GM03348 (cell line): ENCODE measurements at regions not wholly inside any gene's neighbourhood (a gene's known extent, or its start where the extent isn't known, plus 50 kb on each side); places are given as distances from the start of the nearest gene placed in this dataset.
"Not testable (repeated sequence)": the region's sequence is repeated elsewhere in the genome, so short reads cannot be mapped to it uniquely, and the experiment has no call there.

Experiments
- DNase-seq: peaks from one replicate; pipeline ENCODE4 v3.0.0; 2012; ENCODE audit warnings: low spot score

DNA sequence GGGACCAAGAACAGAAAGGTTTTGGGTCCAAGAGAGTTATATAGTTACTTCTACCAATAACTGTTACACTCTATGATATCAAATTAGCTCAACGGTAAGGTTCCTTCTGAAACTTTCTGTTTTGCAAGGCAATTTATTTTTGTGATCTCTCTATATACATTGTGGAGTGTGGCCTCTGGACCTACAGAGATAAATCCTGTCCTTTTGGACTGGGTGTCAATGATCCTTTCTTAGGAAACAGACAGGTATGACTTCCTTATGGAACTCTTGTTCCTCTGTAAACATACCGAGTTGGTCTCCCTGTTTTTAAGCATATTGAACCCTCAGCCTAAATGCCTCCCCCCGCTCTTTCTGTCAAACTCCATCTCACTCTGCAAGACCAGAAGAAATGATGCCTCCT, 1117.8 kb downstream of the BCL11A start:
- DNase-seq: no peak

DNA sequence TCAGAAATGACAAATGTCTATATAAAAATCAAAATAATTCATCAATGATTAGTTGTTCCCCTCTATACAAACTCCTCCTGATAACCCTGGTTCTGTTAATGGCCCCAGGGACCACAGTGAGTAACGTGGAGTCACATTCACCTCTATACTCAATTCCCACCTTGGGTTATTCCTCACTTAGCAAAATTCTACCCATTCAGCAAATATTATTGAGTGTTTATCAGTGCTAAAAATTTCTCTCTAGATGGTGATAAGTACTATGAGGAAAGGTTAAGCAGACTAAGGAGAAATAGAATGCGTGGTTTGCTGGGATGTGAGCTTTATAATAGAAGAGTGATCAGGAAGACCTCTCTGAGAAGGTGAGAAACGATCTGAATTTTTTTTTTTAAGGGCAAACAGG, 1124.5 kb downstream of the BCL11A start:
- DNase-seq: no peak

DNA sequence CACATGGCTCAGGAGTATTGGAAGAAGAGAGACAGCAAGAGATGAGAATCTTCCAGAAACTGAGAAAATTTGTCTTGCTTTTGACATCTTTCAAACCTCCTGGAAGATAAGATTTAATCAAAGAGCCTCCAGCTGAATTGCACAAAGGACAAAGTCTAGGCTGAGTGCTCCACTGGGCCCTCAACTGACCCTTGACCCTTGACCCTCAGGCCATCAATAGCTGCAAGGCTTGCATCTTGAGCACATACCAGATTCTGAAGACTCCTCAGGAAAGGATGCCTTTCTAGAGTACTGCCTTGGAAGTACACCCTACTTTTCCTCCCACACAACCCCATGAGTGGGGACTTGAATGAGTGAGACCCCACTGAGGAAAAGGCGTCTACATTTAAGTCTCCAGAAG, 1125.5 kb downstream of the BCL11A start:
- no peak for DNase-seq

DNA sequence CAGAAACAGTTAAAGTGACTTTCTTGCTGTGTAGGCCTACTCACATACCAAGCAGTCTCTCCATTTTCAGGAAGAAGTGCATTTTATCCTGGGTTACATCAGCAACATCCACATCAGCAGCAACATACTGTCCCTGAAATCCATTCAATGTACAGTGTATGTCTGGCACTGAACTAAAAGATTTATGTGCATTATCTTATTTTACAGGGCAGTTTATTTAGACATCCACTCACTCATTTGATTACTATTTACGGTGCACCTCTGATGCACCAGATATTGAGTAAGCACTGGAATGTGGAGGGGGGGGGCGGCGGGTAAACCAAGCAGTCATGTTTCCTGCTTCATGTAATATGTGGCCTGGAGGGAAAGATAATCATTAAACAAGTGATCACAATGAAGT, 1128.2 kb downstream of the BCL11A start:
- DNase-seq: no peak

DNA sequence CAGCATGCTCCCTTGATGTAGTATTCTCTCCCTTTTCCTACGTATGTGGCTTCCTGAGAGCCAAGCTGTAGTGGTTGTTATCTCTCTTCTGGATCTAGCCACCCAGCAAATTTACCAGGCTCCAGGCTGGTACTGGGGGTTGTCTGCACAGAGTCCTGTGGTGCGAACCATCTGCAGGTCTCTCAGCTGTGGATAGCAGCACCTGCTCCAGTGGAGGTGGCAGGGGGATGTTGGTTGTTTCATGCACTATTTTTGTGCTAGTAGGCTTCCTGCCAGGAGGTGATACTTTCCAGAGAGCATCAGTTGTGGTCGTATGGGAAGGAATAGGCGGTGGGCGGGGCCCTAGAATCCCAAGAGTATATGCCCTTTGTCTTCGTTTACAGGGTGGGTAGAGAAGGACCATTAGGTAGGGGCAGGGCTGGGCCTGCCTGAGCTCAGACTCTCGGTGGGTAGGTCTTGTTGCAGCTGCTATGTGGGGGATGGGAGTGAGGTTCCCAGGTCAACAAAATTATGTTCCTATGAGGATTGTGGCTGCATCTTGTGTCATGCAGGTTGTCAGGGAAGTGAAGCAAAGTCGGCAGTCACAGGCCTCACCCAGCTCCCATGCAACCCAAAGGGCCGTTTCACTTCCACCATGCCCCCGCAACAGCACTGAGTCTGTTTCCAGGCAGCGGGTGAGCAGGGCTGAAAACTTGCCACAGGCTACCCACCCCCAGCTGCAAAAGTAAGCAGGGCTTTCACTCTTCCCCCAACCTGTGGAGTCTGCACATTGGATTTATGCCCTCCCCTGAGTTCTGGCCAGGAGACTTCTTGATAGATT, 1139.5 kb downstream of the BCL11A start:
- no peak for DNase-seq

DNA sequence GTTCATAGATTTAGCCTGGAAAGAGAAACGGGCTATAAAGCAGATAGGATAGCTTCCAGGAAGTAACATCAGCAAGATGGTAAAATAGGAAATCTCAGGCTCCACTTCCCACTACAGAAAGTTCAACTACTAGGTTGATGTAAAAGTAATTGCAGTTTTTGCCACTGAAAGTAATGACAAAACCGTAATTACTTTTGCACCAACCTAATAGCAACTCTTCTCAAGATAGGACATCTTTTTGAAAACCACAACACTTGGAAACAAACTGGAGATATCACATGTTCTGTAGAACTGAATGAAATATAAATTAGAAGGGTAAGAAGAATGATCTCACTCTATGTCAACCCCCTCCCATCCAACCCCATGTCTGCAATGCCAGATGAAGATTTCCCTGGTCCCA, 1154.3 kb downstream of the BCL11A start:
- DNase-seq: no peak

DNA sequence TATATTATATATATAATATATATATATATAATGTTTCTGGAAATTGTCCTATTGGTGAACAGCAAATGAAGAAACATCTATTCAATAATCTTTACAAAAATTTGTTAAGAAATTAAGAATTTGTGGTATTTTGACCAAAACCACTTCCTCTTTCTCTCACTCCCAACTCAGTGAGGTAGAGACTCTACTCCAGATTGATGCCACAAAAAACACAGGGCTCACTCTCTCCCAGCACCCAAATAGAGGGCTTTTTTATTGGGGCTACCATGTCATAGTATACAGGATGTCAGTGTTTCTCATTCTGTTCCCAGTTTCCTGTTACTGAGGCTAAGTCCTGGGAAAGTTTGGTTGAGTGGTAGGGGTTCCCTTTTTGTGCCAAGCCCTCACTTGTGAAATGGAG, 1155.4 kb downstream of the BCL11A start:
- DNase-seq: no peak

DNA sequence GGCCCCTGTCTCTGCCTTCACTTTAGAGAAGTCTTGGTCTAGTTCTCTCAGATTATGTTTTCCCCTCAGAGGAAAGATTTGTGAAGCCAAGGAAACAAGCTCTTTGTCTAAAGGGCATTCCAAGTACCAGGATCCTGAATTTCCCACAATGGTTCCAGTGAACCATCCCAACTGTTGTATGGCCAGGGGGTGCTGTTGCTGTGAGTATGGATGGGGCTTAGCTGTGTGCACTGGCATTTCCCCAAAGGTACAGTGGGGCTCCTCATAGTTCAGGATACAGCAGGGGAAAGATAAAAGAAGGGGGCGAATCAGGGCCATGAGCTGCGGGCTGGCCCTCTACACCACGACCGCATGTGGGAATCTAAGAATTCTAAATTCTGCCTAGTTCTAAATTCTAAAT, 1154.0 kb upstream of the FANCL start:
- DNase-seq: no peak

DNA sequence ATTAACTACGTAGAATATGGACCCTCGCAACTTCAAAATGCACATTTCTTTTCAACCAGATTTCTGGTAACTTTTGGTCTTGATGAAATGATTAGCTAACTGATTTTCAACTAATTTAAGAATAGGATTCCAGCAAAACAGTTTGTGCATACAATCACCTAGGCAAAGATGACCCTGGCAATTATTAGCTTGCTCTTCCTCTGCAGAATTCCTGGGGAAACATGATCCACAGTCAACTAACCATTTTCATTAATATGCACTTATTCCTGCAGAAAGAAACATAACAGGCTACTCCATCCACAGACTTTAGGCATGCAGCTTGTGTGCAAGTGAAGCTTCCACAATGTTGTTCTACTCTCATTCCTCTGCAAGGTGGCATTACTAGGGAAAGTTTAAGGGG, 1150.8 kb upstream of the FANCL start:
- no peak for DNase-seq

DNA sequence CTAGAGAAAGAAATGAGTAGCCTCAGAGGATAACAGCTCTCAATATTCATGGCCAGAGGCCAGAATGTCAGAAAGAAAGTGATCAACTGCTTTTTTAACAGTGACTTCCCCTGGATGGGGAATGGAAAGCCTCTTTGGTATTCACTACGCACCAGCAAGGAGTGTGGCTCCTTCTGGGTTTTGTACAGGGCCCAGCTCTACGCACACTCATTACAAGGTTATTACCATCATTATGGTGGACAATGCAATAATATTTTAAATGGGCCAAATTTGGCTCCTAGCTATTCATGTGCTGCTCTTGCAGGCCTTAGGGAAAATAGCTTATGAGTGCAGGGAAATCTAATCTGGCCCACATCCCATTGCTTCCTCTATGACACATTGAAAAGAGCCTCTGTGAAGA, 1149.5 kb upstream of the FANCL start:
- DNase-seq: no peak

DNA sequence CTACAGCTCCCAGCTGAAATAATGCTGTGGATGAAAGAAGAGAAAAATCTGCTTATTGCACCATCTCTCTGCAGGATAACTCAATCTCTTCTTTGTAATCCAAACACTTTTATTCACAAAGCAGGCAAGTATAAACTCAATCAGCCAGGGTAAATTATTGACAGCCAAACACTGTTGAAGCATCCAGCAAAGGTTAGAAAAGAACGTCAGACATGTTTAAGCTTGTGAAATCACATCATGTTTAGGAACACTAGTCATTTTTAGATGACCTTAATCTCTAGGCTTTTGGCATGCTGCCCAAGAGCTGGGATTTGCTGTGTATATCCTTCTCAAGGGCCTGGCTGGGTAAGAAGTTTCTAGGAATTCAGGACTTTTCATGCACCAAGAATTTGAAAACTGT, 1148.1 kb upstream of the FANCL start:
- no peak for DNase-seq

DNA sequence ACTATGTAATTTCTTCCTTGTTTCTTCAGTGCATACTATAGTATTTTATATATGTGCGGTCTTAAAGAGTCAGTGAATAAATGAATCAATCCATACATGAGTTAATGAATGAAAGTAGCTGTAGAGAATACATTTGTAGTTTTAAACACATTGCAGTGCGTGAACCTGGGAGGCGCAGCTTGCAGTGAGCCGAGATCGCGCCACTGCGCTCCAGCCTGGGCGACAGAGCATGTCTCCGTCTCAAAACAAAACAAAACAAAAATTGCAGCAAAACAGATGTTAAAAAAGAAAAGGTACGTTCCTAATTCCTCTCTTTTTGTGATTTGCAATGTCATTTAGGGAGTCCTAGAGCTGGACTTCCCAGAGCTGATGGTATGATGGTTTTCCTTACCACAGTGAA, 1144.8 kb upstream of the FANCL start:
- no peak for DNase-seq

DNA sequence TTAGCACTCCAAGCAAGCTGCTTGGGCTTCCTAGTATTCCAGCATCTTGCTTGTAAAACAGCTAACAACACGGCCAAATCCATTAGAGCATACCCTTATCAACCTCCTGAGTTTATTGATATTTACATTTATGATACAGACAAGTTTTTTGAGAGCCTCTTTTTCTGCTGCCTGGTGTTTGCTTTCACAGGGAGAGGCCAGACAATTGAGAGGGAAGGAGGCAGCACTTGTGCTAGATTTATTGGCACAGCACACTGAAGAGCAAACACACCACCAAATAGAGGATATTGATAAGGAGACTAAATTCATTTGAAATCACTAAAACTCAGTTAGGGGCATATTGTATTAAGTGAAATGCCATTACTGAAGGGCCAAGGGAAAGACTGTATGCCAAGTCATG, 1142.3 kb upstream of the FANCL start:
- DNase-seq: no peak

DNA sequence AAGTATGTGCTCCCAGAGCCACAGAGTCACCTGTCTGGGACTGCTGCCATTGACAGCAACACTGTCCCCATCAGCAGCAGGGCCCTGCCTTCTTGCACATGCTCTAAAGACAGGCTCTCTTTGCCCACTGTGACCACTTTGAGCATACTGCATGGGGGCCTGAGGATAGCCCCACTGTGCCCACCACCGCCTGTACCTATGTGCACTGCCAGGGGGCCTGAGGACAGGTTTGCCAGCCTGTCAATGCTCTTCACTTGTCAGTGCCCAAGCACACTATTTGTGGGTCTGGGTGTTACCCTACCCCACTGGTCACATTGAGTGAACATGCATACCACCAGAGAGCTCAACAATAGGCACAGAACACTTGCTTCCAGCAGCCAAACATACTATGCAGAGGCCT, 1137.0 kb upstream of the FANCL start:
- DNase-seq: no peak

DNA sequence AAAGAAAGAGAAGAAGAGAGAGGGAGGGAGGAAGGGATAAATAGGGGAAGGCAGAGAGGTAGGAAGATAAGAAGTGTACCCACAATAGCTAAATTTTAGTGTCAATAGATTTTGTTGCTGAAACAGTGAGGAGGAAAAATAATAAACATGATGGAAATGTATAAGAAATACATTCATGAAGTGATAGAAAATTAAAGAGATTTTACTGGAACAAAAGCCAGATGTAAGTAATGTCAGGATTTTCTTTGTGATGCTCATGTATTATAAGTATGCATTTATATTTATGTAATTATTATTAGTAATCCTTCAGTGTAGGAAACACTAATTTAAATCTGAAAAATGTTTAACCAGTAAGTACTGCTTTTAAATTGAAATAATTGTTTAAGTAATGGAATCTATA, 1125.2 kb upstream of the FANCL start:
- DNase-seq: no peak

DNA sequence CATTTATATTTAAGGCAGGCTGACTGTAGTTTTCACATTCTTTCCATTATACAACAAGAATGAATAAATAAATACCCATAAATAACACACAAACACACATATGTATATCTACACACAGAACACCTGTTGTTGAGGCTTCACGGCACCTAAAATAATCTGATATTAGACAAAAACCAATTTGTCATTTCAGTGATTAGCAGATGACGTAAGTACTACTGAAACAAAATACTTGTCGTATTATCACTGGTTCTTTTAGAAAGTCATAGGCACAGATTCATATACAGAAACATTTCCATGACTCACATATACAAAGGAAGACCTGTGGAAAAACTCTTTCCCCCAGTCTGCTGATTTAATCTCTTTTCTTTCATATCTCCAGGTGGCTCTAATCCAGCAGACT, 1113.4 kb upstream of the FANCL start:
- no peak for DNase-seq

DNA sequence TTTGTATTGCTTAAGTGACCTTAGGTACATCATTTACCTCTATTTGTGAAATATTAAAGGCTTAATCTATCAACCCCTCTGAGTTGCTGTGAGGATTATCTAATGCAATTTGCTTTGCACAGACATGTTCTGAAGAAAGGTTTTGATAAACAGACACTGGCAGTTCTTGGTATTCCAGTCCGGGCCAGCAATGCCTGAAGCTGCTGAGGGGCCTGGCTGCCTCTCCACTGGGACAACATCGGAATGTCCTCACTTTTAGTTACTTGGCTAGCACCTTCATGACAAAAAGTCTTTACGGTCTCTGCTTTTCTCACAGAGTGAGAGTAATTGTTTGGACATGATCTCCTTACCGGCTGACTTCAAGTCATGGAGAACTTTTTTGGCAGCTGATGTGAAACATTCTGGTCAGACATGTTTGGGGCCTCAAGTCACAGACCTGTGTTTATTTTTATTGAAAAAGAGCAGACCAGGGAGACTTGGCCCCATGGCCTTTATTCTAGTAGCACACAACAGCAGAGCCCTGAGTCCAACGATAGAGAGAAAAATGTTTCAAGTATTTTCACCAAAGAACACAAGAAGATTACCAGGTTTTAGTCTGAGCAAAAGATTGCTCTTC, 1112.3 kb upstream of the FANCL start:
- no peak for DNase-seq

DNA sequence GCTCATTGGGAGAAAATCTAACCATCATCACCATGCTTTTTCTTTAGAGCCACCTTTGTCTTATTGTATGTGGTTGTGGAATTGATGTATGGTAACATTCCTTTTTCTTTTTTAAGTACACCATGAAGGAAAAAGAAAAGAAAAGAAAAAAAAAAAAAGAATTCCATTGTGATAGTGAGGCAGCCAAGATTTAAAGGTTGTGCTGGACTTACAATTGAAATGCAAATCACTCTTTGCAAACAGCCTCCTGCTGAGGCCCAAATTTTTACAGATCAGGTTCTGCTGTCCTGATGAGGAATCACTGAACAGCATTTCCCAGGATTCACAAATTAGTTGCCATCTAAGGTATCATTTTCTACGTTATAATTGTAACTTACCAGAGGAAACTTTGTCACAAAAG, 1101.0 kb upstream of the FANCL start:
- no peak for DNase-seq

DNA sequence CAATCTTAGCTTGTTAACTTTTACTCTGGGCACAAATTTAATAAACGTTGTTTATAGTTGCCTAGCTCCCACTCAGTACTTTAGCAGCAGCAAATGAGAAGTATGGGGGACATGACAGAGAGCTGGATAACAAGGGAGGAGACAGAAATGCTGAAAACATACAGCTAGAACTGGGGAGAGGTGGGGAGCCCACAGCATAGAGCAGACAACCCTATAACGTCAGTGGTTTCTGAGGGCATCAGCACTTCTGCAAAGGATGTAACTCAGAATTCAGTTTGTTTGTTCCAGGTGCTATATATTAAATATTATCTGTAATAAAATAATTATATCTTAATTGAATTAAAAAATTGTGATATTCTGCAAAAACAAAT, 1098.7 kb upstream of the FANCL start:
- DNase-seq: no peak

DNA sequence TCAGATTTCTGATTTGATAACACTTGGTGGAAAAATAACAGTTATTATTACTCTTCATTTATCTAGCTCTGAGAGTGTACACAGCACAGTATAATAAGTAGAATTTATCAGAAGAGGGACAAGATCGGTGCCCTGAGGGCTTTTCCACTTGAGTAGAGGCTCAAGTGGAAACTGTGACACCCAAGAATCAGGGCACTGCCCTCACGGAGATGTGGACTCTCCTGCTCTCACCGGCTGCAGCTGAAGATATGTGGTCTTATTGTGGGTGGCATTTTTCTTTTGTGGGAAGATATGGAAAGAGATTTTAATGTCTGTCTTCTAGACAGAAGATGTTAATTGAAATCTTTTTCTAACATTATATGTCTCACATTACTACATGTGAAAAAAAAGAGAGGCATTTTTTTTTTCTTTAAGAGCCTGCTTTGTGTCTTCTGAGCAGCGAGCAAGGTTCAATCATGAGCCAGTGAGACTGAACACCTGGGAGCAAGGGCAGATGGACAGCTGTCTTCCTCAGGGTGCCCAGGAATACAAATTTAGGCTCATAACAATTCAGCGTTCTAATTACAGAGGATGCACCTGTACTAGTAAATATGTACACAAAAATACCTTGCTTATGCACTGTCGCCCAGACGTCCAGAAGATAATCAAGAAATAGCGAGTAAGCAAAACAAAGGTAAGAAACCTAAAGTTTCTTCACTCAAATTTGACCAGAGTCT, 1098.2 kb upstream of the FANCL start:
- no peak for DNase-seq

DNA sequence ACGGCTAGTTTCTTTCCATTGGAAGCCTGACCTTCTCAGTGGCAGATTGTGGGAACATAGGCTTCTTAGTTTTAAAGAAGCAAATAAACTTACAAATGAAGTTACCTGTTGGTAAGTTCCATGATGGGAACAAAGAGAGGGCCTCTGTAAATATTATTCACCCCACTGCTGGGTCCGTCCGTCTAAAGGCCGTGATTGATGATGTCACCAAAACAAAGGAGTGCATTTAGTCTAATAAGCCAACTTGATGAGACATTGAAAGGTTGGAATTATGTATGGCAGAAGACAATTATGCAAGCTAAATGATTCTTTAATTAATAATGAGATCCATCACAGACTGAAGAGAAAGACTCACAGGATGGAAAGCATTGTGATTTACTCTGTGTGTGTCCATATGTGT, 1091.9 kb upstream of the FANCL start:
- DNase-seq: no peak

DNA sequence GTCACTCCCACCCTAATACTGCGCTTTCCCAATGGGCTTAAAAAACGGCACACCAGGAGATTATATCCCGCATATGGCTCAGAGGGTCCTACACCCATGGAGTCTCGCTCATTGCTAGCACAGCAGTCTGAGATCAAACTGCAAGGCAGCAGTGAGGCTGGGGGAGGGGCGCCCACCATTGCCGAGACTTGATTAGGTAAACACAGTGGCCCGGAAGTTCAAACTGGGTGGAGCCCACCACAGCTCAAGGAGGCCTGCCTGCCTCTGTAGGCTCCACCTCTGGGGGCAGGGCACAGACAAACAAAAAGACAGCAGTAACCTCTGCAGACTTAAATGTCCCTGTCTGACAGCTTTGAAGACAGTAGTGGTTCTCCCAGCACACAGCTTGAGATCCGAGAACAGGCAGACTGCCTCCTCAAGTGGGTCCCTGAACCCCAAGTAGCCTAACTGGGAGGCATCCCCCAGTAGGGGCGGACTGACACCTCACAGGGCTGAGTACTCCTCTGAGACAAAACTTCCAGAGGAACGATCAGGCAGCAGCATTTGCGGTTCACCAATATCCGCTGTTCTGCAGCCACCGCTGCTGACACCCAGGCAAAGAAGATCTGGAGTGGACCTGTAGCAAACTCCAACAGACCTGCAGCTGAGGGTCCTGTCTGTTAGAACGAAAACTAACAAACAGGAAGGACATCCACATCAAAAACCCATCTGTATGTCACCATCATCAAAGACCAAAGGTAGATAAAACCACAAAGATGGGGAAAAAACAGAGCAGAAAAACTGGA, 1085.6 kb upstream of the FANCL start:
- DNase-seq: not testable (repeated sequence)

DNA sequence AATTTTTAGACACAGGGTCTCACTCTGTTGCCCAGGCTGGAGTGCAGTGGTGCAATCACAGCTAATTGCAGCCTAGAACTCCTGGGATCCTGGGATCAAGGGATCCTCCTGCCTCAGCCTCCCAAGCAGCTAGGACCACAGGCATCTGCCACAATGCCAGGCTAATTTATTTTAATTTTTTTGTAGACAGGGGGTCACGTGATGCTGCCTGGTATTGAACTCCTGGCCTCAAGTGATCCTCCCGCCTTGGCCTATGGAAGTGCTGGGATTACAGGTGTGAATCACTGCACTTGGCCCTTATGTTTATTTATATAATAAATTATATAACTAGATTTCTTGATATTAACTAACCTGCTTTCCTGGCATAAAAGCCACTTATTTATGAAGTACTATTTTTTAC, 1081.7 kb upstream of the FANCL start:
- DNase-seq: no peak
